Endothelial cell of umbilical vein (primary cell): ENCODE measurements at regions not wholly inside any gene's neighbourhood (a gene's known extent, or its start where the extent isn't known, plus 50 kb on each side); places are given as distances from the start of the nearest gene placed in this dataset.

Source experiments
- BruUV-seq: library from RNA; stranded (reverse); fragments of 400-500 nt; replicated peaks from 2 replicates; lab custom pipeline; 2021; lab: Mats Ljungman, UMichigan
- CTCF ChIA-PET: fragments of 300-600, 350-600 bp; sonication (Branson Sonifier 250); formaldehyde crosslinking; loops from one replicate; lab custom pipeline; 2021; ENCODE audit warnings: antibody characterized with exemption, inconsistent platforms; lab: Charles Lee
- POLR2A ChIA-PET: fragments of 300-600, 350-600 bp; sonication (Branson Sonifier 250); formaldehyde crosslinking; loops from one replicate; lab custom pipeline; 2021; ENCODE audit warnings: antibody characterized with exemption, inconsistent platforms; lab: Charles Lee
- DNase-seq: peaks from one replicate; pipeline ENCODE4 v3.0.0-alpha.2; 2011; ENCODE audit warnings: low read depth, low spot score
- FAIRE-seq: peaks from 2 replicates; lab custom pipeline; 2011; peaks lifted over from hg19 to GRCh38; lab: Jason Lieb, UNC
- H2AFZ ChIP-seq: 2 replicates; pipeline ENCODE4 v1.6.0; 2012; ENCODE audit warnings: low read depth, low read length, control low read depth, inconsistent platforms
- H3K27ac ChIP-seq: 2 replicates; pipeline ENCODE4 v1.5.1; 2011; ENCODE audit warnings: low read depth, mild to moderate bottlenecking, control low read depth, low read length, moderate library complexity; ENCODE audit not compliant: insufficient read depth
- H3K27me3 ChIP-seq, 2 experiments: 2 replicates each; pipeline versions ENCODE4 v1.6.0 to v1.6.1; 2011; ENCODE audit warnings: low read length in 2 of 2, mixed read lengths in 1 of 2; ENCODE audit not compliant: control insufficient read depth in 2 of 2, insufficient read depth in 2 of 2
- H3K36me3 ChIP-seq, 2 experiments: 2 replicates in 1 of 2; 3 replicates in 1 of 2; pipeline ENCODE4 v1.5.1; 2011; ENCODE audit warnings: low read length in 2 of 2, mild to moderate bottlenecking in 1 of 2, moderate library complexity in 1 of 2; ENCODE audit not compliant: control insufficient read depth in 2 of 2, insufficient read depth in 2 of 2; ENCODE audit errors: extremely low read depth in 1 of 2
- H3K4me1 ChIP-seq: 3 replicates; pipeline ENCODE4 v1.5.1; 2011; ENCODE audit warnings: mild to moderate bottlenecking, low read length; ENCODE audit not compliant: control insufficient read depth, insufficient read depth; ENCODE audit errors: extremely low read depth
- H3K4me2 ChIP-seq: 2 replicates; pipeline ENCODE4 v1.6.1; 2011; ENCODE audit warnings: low read length, control low read depth, mixed read lengths; ENCODE audit not compliant: insufficient read depth
- H3K4me3 ChIP-seq, 3 experiments: fragments of 200-600 bp in 1 of 3; sonication (generic), shearing (Covaris generic) in 1 of 3; replicated peaks in 1 of 3; 2 replicates each; pipeline ENCODE4 v1.5.1; 2011 to 2016; ENCODE audit warnings: control low read depth in 3 of 3, low read length in 3 of 3, mild to moderate bottlenecking in 2 of 3, inconsistent platforms in 1 of 3, low read depth in 1 of 3, moderate library complexity in 1 of 3; ENCODE audit not compliant: insufficient read depth in 1 of 3
- H3K79me2 ChIP-seq: 2 replicates; pipeline ENCODE4 v1.6.0; 2012; ENCODE audit warnings: low read length, inconsistent platforms; ENCODE audit not compliant: control insufficient read depth, insufficient read depth
- H3K9ac ChIP-seq: replicated peaks from 2 replicates; pipeline ENCODE3; 2011; ENCODE audit warnings: low read length, control low read depth; ENCODE audit not compliant: insufficient read depth; ENCODE audit errors: extremely low read depth
- H3K9me1 ChIP-seq: replicated peaks from 3 replicates; pipeline ENCODE4 v1.6.0; 2011; ENCODE audit warnings: mild to moderate bottlenecking, low read length; ENCODE audit not compliant: control insufficient read depth, insufficient read depth; ENCODE audit errors: extremely low read depth
- H3K9me3 ChIP-seq: replicated peaks from 2 replicates; pipeline ENCODE4 v1.5.1; 2012; ENCODE audit warnings: low read length, inconsistent platforms; ENCODE audit not compliant: control insufficient read depth, insufficient read depth
- H4K20me1 ChIP-seq: replicated peaks from 2 replicates; pipeline ENCODE3; 2011; ENCODE audit warnings: mild to moderate bottlenecking, low read length; ENCODE audit not compliant: control insufficient read depth, insufficient read depth; ENCODE audit errors: extremely low read depth
- EZH2 ChIP-seq: IDR thresholded peaks from 2 replicates; pipeline ENCODE4 v1.6.1; 2012; ENCODE audit warnings: borderline replicate concordance, low read depth, mild to moderate bottlenecking, moderate library complexity, low read length, inconsistent platforms; ENCODE audit not compliant: severe bottlenecking
- FOS ChIP-seq: IDR thresholded peaks from 2 replicates; pipeline ENCODE4 v1.6.1; 2011; ENCODE audit warnings: mild to moderate bottlenecking, low read length, moderate library complexity, borderline replicate concordance; ENCODE audit not compliant: insufficient read depth
- GATA2 ChIP-seq: IDR thresholded peaks from 2 replicates; pipeline ENCODE4 v1.7.0; 2011; ENCODE audit warnings: low read depth, mild to moderate bottlenecking, moderate library complexity, mixed read lengths, low read length; ENCODE audit not compliant: insufficient read length, insufficient read depth
- JUN ChIP-seq: IDR thresholded peaks from 2 replicates; pipeline ENCODE4 v1.6.1; 2011; ENCODE audit warnings: borderline replicate concordance, low read depth; ENCODE audit not compliant: insufficient read length, insufficient read depth
- MYC ChIP-seq: IDR thresholded peaks from one replicate; pipeline ENCODE4 v1.6.1; 2011; ENCODE audit warnings: mild to moderate bottlenecking, low read depth, low read length
- POLR2A ChIP-seq: IDR thresholded peaks from 2 replicates; pipeline ENCODE4 v1.6.1; 2012; ENCODE audit warnings: low read depth, mild to moderate bottlenecking, control low read depth, low read length
- POLR2AphosphoS5 ChIP-seq: IDR thresholded peaks from 2 replicates; pipeline ENCODE4 v1.6.1; 2012; ENCODE audit warnings: low read depth, mild to moderate bottlenecking, control low read depth, low read length, moderate library complexity; ENCODE audit not compliant: insufficient read depth
- dilution Hi-C: fragments of 300-500 bp; cut with MboI; formaldehyde crosslinking; loops from one replicate; pipeline ENCODE4 v1.15.0; 2019; ENCODE audit warnings: low sequenced_read_pairs; ENCODE audit not compliant: extremely low pct_ligation_motif_present
- intact Hi-C: fragments of 100-400 bp; cut with micrococcal nuclease; formaldehyde crosslinking; loops from one replicate; pipeline ENCODE4 v1.10.0; 2022
- TF ChIP-seq, protein P1 (sequence below), 2 donors: IDR thresholded peaks; 1 replicate in 1 of 2; 2 replicates in 1 of 2; pipeline ENCODE4 v1.5.1; 2011; ENCODE audit warnings: low read length in 2 of 2, mild to moderate bottlenecking in 2 of 2, moderate library complexity in 2 of 2, control low read depth in 1 of 2, inconsistent platforms in 1 of 2, low read depth in 1 of 2; ENCODE audit not compliant: insufficient read depth in 1 of 2; ENCODE audit errors: extremely low read depth in 1 of 2
- TF ChIP-seq, protein P2 (sequence below): IDR thresholded peaks from 2 replicates; pipeline ENCODE4 v1.6.1; 2011; ENCODE audit not compliant: insufficient read depth, insufficient read length

DNA sequence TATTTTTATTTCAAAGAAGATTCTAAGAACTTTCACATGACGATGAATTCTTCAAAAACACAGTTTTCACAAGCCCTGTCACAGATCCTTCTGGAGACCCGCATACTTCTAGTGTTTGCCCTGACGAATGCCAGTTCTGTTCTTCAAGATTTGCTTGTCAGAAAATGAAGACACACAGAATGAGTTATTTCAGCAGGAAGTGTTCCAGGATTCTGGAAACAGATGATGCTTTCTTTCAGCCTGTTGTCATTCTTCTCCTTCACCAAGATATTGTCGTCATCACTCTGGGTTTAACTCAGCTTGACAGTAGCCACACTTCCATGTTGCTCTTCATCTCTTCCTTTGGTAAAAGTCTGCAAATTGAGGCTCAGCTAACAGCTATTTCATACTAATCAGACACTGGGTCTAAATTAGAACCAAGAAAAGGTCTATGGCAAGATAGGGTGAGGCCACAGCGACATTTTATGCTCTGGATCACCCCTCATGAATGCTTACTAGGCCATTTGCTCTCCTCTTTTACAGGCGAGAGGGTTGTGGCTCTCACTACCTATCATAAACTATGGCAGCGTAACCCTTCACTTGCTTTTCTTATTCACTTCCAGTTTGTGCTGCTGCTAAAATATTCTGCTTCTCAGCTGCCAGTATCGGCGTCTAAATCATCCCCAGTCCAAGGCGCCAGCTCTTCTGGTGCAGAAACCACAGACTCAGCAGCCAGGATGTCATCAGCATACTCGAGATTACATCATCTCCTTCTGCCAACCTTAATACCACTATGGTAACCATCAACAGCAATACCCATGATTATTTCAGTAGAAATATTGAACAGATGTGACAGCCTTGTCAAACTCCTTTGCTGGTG is 159.6 kb upstream of the TBCA start:
- CTCF ChIA-PET: interaction anchor here (1.1 kb wide), 1 partner anchor 10 kb away, joined by 3 read pairs; no protein-coding TSS in a partner anchor
- Histone ChIP-seq H3K36me3 (no peaks in the 10 kb centered on the region), H3K79me2 (no peaks in the 10 kb centered on the region), H3K4me1 (no peaks in the 10 kb centered on the region), H2AFZ (no peak overlapping the region), H3K9me1 (no peaks in the 10 kb centered on the region), H3K4me2 (no peak overlapping the region), H4K20me1 (no peaks in the 10 kb centered on the region), H3K27me3 (peaks cover 12 to 27% of the 10 kb centered on the region in 2 experiments), H3K9me3 (no peaks in the 10 kb centered on the region), H3K9ac (no peak overlapping the region), H3K27ac (no peak overlapping the region), H3K4me3 (no peak overlapping the region)
- POLR2A ChIA-PET: no interaction called here
- intact Hi-C loops: no loop called here
- dilution Hi-C loops: no loop called here
- DNase-seq (no peak), FAIRE-seq (no peak)
- no peak for TF ChIP-seq POLR2AphosphoS5
- no peak for TF ChIP-seq EZH2
- TF ChIP-seq MYC: no peak
- no peak for TF ChIP-seq JUN
- no peak for TF ChIP-seq POLR2A
- TF ChIP-seq, protein P1, sequence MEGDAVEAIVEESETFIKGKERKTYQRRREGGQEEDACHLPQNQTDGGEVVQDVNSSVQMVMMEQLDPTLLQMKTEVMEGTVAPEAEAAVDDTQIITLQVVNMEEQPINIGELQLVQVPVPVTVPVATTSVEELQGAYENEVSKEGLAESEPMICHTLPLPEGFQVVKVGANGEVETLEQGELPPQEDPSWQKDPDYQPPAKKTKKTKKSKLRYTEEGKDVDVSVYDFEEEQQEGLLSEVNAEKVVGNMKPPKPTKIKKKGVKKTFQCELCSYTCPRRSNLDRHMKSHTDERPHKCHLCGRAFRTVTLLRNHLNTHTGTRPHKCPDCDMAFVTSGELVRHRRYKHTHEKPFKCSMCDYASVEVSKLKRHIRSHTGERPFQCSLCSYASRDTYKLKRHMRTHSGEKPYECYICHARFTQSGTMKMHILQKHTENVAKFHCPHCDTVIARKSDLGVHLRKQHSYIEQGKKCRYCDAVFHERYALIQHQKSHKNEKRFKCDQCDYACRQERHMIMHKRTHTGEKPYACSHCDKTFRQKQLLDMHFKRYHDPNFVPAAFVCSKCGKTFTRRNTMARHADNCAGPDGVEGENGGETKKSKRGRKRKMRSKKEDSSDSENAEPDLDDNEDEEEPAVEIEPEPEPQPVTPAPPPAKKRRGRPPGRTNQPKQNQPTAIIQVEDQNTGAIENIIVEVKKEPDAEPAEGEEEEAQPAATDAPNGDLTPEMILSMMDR (IDR thresholded peaks at IDR 0.05; ENCODE audit: extremely low read depth in 1 of 2, insufficient read depth in 1 of 2, low read depth in 1 of 2, low read length in 2 of 2): no peak
- TF ChIP-seq, protein P2, sequence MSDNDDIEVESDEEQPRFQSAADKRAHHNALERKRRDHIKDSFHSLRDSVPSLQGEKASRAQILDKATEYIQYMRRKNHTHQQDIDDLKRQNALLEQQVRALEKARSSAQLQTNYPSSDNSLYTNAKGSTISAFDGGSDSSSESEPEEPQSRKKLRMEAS: no peak
- TF ChIP-seq FOS: no peak
- TF ChIP-seq GATA2: no peak
- BruUV-seq: no TSS peak
